ENCODE measurements at regions not wholly inside any gene's neighbourhood (a gene's known extent, or its start where the extent isn't known, plus 50 kb on each side); places are given as distances from the start of the nearest gene placed in this dataset.
"Not testable (repeated sequence)": the region's sequence is repeated elsewhere in the genome, so short reads cannot be mapped to it uniquely, and the experiment has no call there.

GRCh38 chr15:91413142-91413541 is 313.1 kb downstream of the SV2B start:
- H3K4me1 ChIP-seq (ENCODE audit: control insufficient read depth, extremely low read depth, insufficient read depth, low read length) = no peaks in the 10 kb centered on the region
- H2AFZ ChIP-seq (ENCODE audit: low read length) = no peak overlapping the region
- no peaks in the 10 kb centered on the region for H3K36me3 ChIP-seq (ENCODE audit: control insufficient read depth, insufficient read depth, low read length)
- H3K27me3 ChIP-seq (ENCODE audit: control insufficient read depth, insufficient read depth, low read length) = no peaks in the 10 kb centered on the region
- H3K79me2 ChIP-seq (ENCODE audit: control insufficient read depth, insufficient read depth, low read length) = no peaks in the 10 kb centered on the region
- peak in 1 of 2 donors; percentile 70 for DNase-seq (ENCODE audit: low read depth in 2 of 2)
- H3K27ac ChIP-seq (ENCODE audit: insufficient read depth, low read length) = no peak overlapping the region
- peaks cover 1% of the 10 kb centered on the region for H4K20me1 ChIP-seq (ENCODE audit: control insufficient read depth, extremely low read depth, insufficient read depth, low read length)
- no peak overlapping the region for H3K4me3 ChIP-seq (replicated peaks in 1 of 4; ENCODE audit: control extremely low read depth in 1 of 4, insufficient read depth in 1 of 4, low read depth in 3 of 4, low read length in 4 of 4)
- no peak overlapping the region for H3K4me2 ChIP-seq (ENCODE audit: extremely low read depth, insufficient read depth, low read length)
- TF ChIP-seq CTCF (conservative IDR thresholded peaks at IDR 0.05 in 1 of 2, IDR thresholded peaks at IDR 0.05 in 1 of 2; ENCODE audit: low read depth in 1 of 2, low read length in 2 of 2) (no peak), EZH2 (IDR thresholded peaks at IDR 0.05; ENCODE audit: low read length, missing control alignments) (no peak)
- no peaks in the 10 kb centered on the region for H3K9me3 ChIP-seq (ENCODE audit: control insufficient read depth, insufficient read depth, low read depth, low read length)
- H3K9ac ChIP-seq (ENCODE audit: insufficient read depth, low read length) = no peak overlapping the region

GRCh38 chr15:91414124-91414523 is 314.1 kb downstream of the SV2B start:
- Histone ChIP-seq H3K27ac (ENCODE audit: insufficient read depth, low read length) (no peak overlapping the region), H4K20me1 (ENCODE audit: control insufficient read depth, extremely low read depth, insufficient read depth, low read length) (peaks cover 1% of the 10 kb centered on the region), H3K27me3 (ENCODE audit: control insufficient read depth, insufficient read depth, low read length) (no peaks in the 10 kb centered on the region), H2AFZ (ENCODE audit: low read length) (no peak overlapping the region), H3K79me2 (ENCODE audit: control insufficient read depth, insufficient read depth, low read length) (no peaks in the 10 kb centered on the region), H3K9me3 (ENCODE audit: control insufficient read depth, insufficient read depth, low read depth, low read length) (no peaks in the 10 kb centered on the region), H3K4me2 (ENCODE audit: extremely low read depth, insufficient read depth, low read length) (no peak overlapping the region), H3K9ac (ENCODE audit: insufficient read depth, low read length) (no peak overlapping the region), H3K4me1 (ENCODE audit: control insufficient read depth, extremely low read depth, insufficient read depth, low read length) (no peaks in the 10 kb centered on the region), H3K4me3 (replicated peaks in 1 of 4; ENCODE audit: control extremely low read depth in 1 of 4, insufficient read depth in 1 of 4, low read depth in 3 of 4, low read length in 4 of 4) (no peak overlapping the region), H3K36me3 (ENCODE audit: control insufficient read depth, insufficient read depth, low read length) (no peaks in the 10 kb centered on the region)
- no peak for TF ChIP-seq CTCF (conservative IDR thresholded peaks at IDR 0.05 in 1 of 2, IDR thresholded peaks at IDR 0.05 in 1 of 2; ENCODE audit: low read depth in 1 of 2, low read length in 2 of 2)
- TF ChIP-seq EZH2 (IDR thresholded peaks at IDR 0.05; ENCODE audit: low read length, missing control alignments) = no peak
- no peak for DNase-seq (ENCODE audit: low read depth in 2 of 2)

DNA sequence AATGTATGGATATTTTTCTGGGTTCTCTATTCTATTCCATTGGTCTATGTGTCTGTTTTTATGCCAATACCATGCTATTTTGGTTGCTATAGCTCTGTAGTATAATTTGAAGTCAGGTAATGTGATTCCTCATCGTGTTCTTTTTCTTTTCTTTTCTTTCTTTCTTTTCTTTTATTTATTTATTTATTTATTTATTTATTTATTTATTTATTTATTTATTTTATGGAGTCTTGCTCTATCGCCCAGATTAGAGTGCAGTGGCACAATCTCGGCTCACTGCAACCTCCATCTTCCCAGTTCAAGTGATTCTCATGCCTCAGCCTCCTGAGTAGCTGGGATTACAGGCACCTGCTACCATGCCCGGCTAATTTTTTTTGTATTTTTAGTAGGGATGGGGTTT is 315.2 kb downstream of the SV2B start:
- not testable (repeated sequence) for H3K4me3 ChIP-seq (replicated peaks in 1 of 4; ENCODE audit: control extremely low read depth in 1 of 4, insufficient read depth in 1 of 4, low read depth in 3 of 4, low read length in 4 of 4); H3K79me2 ChIP-seq (ENCODE audit: control insufficient read depth, insufficient read depth, low read length); H2AFZ ChIP-seq (ENCODE audit: low read length); H3K36me3 ChIP-seq (ENCODE audit: control insufficient read depth, insufficient read depth, low read length); H3K27ac ChIP-seq (ENCODE audit: insufficient read depth, low read length); H3K9ac ChIP-seq (ENCODE audit: insufficient read depth, low read length); H3K4me1 ChIP-seq (ENCODE audit: control insufficient read depth, extremely low read depth, insufficient read depth, low read length); DNase-seq (ENCODE audit: low read depth in 2 of 2); H3K9me3 ChIP-seq (ENCODE audit: control insufficient read depth, insufficient read depth, low read depth, low read length); H3K4me2 ChIP-seq (ENCODE audit: extremely low read depth, insufficient read depth, low read length); H4K20me1 ChIP-seq (ENCODE audit: control insufficient read depth, extremely low read depth, insufficient read depth, low read length); H3K27me3 ChIP-seq (ENCODE audit: control insufficient read depth, insufficient read depth, low read length)
